ENCODE measurements at regions not wholly inside any gene's neighbourhood (a gene's known extent, or its start where the extent isn't known, plus 50 kb on each side); places are given as distances from the start of the nearest gene placed in this dataset.

DNA sequence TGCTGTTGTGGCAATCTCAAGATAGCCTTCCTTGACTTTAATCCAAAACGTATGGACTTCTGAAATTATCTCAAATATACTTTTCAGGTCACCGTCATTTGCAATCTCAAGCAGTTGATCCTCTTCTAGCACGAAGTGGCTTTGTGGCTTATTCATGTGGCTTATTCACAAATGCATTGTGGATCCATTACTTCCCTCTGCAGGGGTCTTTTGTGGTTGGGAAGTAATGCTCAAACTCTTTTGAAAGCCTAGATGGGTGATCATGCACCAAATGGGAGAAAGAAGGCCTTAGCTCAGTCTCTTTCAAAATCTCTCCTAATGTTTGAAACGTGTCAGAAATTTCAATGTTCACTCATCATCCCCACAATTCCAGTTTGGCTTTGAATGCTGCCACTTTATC is 597.2 kb upstream of the CDH10 start:
- TF ChIP-seq, protein P1, sequence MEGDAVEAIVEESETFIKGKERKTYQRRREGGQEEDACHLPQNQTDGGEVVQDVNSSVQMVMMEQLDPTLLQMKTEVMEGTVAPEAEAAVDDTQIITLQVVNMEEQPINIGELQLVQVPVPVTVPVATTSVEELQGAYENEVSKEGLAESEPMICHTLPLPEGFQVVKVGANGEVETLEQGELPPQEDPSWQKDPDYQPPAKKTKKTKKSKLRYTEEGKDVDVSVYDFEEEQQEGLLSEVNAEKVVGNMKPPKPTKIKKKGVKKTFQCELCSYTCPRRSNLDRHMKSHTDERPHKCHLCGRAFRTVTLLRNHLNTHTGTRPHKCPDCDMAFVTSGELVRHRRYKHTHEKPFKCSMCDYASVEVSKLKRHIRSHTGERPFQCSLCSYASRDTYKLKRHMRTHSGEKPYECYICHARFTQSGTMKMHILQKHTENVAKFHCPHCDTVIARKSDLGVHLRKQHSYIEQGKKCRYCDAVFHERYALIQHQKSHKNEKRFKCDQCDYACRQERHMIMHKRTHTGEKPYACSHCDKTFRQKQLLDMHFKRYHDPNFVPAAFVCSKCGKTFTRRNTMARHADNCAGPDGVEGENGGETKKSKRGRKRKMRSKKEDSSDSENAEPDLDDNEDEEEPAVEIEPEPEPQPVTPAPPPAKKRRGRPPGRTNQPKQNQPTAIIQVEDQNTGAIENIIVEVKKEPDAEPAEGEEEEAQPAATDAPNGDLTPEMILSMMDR (IDR thresholded peaks at IDR 0.05; ENCODE audit: insufficient read depth, low read length), result no peak
- TF ChIP-seq GABPA (IDR thresholded peaks at IDR 0.05; ENCODE audit: low read depth), result no peak
- TF ChIP-seq POLR2AphosphoS5 (IDR thresholded peaks at IDR 0.05; ENCODE audit: low read depth), result no peak
- TF ChIP-seq, protein P2, sequence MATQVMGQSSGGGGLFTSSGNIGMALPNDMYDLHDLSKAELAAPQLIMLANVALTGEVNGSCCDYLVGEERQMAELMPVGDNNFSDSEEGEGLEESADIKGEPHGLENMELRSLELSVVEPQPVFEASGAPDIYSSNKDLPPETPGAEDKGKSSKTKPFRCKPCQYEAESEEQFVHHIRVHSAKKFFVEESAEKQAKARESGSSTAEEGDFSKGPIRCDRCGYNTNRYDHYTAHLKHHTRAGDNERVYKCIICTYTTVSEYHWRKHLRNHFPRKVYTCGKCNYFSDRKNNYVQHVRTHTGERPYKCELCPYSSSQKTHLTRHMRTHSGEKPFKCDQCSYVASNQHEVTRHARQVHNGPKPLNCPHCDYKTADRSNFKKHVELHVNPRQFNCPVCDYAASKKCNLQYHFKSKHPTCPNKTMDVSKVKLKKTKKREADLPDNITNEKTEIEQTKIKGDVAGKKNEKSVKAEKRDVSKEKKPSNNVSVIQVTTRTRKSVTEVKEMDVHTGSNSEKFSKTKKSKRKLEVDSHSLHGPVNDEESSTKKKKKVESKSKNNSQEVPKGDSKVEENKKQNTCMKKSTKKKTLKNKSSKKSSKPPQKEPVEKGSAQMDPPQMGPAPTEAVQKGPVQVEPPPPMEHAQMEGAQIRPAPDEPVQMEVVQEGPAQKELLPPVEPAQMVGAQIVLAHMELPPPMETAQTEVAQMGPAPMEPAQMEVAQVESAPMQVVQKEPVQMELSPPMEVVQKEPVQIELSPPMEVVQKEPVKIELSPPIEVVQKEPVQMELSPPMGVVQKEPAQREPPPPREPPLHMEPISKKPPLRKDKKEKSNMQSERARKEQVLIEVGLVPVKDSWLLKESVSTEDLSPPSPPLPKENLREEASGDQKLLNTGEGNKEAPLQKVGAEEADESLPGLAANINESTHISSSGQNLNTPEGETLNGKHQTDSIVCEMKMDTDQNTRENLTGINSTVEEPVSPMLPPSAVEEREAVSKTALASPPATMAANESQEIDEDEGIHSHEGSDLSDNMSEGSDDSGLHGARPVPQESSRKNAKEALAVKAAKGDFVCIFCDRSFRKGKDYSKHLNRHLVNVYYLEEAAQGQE (IDR thresholded peaks at IDR 0.05; ENCODE audit: insufficient replicate concordance, low read depth), result no peak
- TF ChIP-seq SPI1 (IDR thresholded peaks at IDR 0.05; ENCODE audit: borderline replicate concordance, low read depth), result no peak

Data from HL-60 (cell line).